ENCODE measurements at regions not wholly inside any gene's neighbourhood (a gene's known extent, or its start where the extent isn't known, plus 50 kb on each side); places are given as distances from the start of the nearest gene placed in this dataset.
"Not testable (repeated sequence)": the region's sequence is repeated elsewhere in the genome, so short reads cannot be mapped to it uniquely, and the experiment has no call there.

- peak in 1 of 2 donors; percentile 23 for DNase-seq (ENCODE audit: low read depth in 1 of 2, low spot score in 1 of 2)
These were observed 50.0 kb downstream of the SPRING1 start for GRCh38 chr12:116687888-116688287.

GRCh38 chr12:116684891-116685290 is 53.0 kb downstream of the SPRING1 start:
- no peak for DNase-seq (ENCODE audit: low read depth in 1 of 2, low spot score in 1 of 2)

GRCh38 chr12:116677202-116677661 is 60.6 kb downstream of the SPRING1 start:
- no peak for DNase-seq (ENCODE audit: low read depth in 1 of 2, low spot score in 1 of 2)

- DNase-seq (ENCODE audit: low read depth in 1 of 2, low spot score in 1 of 2) = no peak
These were observed 62.3 kb downstream of the SPRING1 start for GRCh38 chr12:116675339-116676107.

GRCh38 chr12:116674643-116675183 is 63.2 kb downstream of the SPRING1 start:
- no peak for DNase-seq (ENCODE audit: low read depth in 1 of 2, low spot score in 1 of 2)

- DNase-seq (ENCODE audit: low read depth in 1 of 2, low spot score in 1 of 2) = no peak
These were observed 64.2 kb downstream of the SPRING1 start for GRCh38 chr12:116673681-116674111.

GRCh38 chr12:116672842-116673516 is 64.9 kb downstream of the SPRING1 start:
- DNase-seq (ENCODE audit: low read depth in 1 of 2, low spot score in 1 of 2) = no peak

- no peak for DNase-seq (ENCODE audit: low read depth in 1 of 2, low spot score in 1 of 2)
These were observed 65.9 kb downstream of the SPRING1 start for GRCh38 chr12:116672010-116672409.

GRCh38 chr12:116670859-116671258 is 67.0 kb downstream of the SPRING1 start:
- DNase-seq (ENCODE audit: low read depth in 1 of 2, low spot score in 1 of 2) = no peak

GRCh38 chr12:116667752-116668151 is 70.1 kb downstream of the SPRING1 start:
- DNase-seq (ENCODE audit: low read depth in 1 of 2, low spot score in 1 of 2) = no peak

- DNase-seq (ENCODE audit: low read depth in 1 of 2, low spot score in 1 of 2) = not testable (repeated sequence)
These were observed 71.0 kb downstream of the SPRING1 start for GRCh38 chr12:116666829-116667228.

GRCh38 chr12:116666305-116666673 is 71.6 kb downstream of the SPRING1 start:
- no peak for DNase-seq (ENCODE audit: low read depth in 1 of 2, low spot score in 1 of 2)

GRCh38 chr12:116665666-116666304 is 72.1 kb downstream of the SPRING1 start:
- DNase-seq (ENCODE audit: low read depth in 1 of 2, low spot score in 1 of 2) = no peak

GRCh38 chr12:116664085-116664484 is 73.8 kb downstream of the SPRING1 start:
- DNase-seq (ENCODE audit: low read depth in 1 of 2, low spot score in 1 of 2) = no peak

GRCh38 chr12:116662612-116663144 is 75.2 kb downstream of the SPRING1 start:
- DNase-seq (ENCODE audit: low read depth in 1 of 2, low spot score in 1 of 2) = no peak

GRCh38 chr12:116661341-116661740 is 76.5 kb downstream of the SPRING1 start:
- DNase-seq (ENCODE audit: low read depth in 1 of 2, low spot score in 1 of 2) = no peak

- DNase-seq (ENCODE audit: low read depth in 1 of 2, low spot score in 1 of 2) = not testable (repeated sequence)
These were observed 77.1 kb downstream of the SPRING1 start for GRCh38 chr12:116660740-116661139.

GRCh38 chr12:116659771-116660481 is 77.9 kb downstream of the SPRING1 start:
- DNase-seq (ENCODE audit: low read depth in 1 of 2, low spot score in 1 of 2) = no peak

GRCh38 chr12:116657921-116658495 is 79.9 kb downstream of the SPRING1 start:
- DNase-seq (ENCODE audit: low read depth in 1 of 2, low spot score in 1 of 2) = no peak

- DNase-seq (ENCODE audit: low read depth in 1 of 2, low spot score in 1 of 2) = no peak
These were observed 81.6 kb downstream of the SPRING1 start for GRCh38 chr12:116656306-116656705.

Data from activated CD4-positive, alpha-beta T cell treated with anti-CD3 and anti-CD28 coated beads, Interleukin-2, amount 50 U/mL, for 24 hours (primary cell).